ENCODE measurements at regions not wholly inside any gene's neighbourhood (a gene's known extent, or its start where the extent isn't known, plus 50 kb on each side); places are given as distances from the start of the nearest gene placed in this dataset.
"Not testable (repeated sequence)": the region's sequence is repeated elsewhere in the genome, so short reads cannot be mapped to it uniquely, and the experiment has no call there.

- TF ChIP-seq, protein P1, sequence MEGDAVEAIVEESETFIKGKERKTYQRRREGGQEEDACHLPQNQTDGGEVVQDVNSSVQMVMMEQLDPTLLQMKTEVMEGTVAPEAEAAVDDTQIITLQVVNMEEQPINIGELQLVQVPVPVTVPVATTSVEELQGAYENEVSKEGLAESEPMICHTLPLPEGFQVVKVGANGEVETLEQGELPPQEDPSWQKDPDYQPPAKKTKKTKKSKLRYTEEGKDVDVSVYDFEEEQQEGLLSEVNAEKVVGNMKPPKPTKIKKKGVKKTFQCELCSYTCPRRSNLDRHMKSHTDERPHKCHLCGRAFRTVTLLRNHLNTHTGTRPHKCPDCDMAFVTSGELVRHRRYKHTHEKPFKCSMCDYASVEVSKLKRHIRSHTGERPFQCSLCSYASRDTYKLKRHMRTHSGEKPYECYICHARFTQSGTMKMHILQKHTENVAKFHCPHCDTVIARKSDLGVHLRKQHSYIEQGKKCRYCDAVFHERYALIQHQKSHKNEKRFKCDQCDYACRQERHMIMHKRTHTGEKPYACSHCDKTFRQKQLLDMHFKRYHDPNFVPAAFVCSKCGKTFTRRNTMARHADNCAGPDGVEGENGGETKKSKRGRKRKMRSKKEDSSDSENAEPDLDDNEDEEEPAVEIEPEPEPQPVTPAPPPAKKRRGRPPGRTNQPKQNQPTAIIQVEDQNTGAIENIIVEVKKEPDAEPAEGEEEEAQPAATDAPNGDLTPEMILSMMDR (IDR thresholded peaks at IDR 0.05; ENCODE audit: unreplicated experiment): no peak
- CTCF ChIA-PET: no interaction called here
- Mint-ChIP-seq H3K27me3 (ENCODE audit: unreplicated experiment) (no peaks in the 10 kb centered on the region), H3K9me3 (ENCODE audit: low read depth, unreplicated experiment) (no peaks in the 10 kb centered on the region), H3K4me1 (ENCODE audit: low read depth, unreplicated experiment) (peaks cover 47% of the 10 kb centered on the region), H3K36me3 (ENCODE audit: insufficient read depth, unreplicated experiment) (peaks cover 5% of the 10 kb centered on the region), H3K27ac (ENCODE audit: unreplicated experiment) (no peak overlapping the region), H3K4me3 (ENCODE audit: low read depth, unreplicated experiment) (no peak overlapping the region)
- no TSS peak for BruUV-seq (replicated peaks)
- intact Hi-C loops (cut with micrococcal nuclease; ENCODE audit: unreplicated experiment): loop anchor here (10.0 kb wide), 1 partner anchor 1738 kb away; no protein-coding TSS in a partner anchor
- no peak for DNase-seq
These were observed 82.8 kb upstream of the PNPT1 start for GRCh38 chr2:55776479-55776878.

DNA sequence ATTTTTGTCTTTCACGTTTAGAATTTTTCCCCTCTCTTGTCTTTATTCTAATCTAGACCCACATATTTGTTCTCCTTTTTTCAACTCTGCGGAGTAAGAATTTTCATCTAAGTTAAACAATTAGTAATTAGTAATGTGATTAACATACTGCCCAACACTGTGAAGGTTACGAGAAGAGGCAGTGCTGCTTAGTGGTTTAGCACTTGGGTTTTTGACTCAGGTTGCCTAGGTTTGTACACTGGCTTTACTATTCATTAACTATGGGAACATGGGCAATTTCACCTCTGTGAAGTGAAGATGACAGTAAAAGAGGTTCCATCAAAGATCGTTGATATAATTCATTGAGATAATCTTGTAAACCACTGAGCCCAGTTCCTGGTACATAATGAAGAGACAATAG lies 82.2 kb upstream of the PNPT1 start:
- Mint-ChIP-seq H3K9me3 (ENCODE audit: low read depth, unreplicated experiment) (no peaks in the 10 kb centered on the region), H3K36me3 (ENCODE audit: insufficient read depth, unreplicated experiment) (peaks cover 5% of the 10 kb centered on the region), H3K27ac (ENCODE audit: unreplicated experiment) (no peak overlapping the region), H3K27me3 (ENCODE audit: unreplicated experiment) (no peaks in the 10 kb centered on the region), H3K4me3 (ENCODE audit: low read depth, unreplicated experiment) (no peak overlapping the region), H3K4me1 (ENCODE audit: low read depth, unreplicated experiment) (peaks cover 49% of the 10 kb centered on the region)
- no TSS peak for BruUV-seq (replicated peaks)
- intact Hi-C loops (cut with micrococcal nuclease; ENCODE audit: unreplicated experiment): loop anchor here (10.0 kb wide), 1 partner anchor 1739 kb away; no protein-coding TSS in a partner anchor
- no peak for DNase-seq
- TF ChIP-seq, protein P1 (IDR thresholded peaks at IDR 0.05; ENCODE audit: unreplicated experiment): no peak
- CTCF ChIA-PET: no interaction called here

DNA sequence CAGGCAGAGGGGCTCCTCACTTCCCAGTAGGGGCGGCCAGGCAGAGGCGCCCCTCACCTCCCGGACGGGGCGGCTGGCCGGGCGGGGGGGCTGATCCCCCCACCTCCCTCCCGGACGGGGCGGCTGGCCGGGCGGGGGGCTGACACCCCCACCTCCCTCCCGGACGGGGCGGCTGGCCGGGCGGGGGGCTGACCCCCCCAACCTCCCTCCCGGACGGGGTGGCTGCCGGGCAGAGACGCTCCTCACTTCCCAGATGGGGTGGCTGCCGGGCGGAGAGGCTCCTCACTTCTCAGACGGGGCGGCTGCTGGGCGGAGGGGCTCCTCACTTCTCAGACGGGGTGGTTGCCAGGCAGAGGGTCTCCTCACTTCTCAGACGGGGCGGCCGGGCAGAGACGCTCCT lies 80.0 kb upstream of the PNPT1 start:
- H3K4me3 Mint-ChIP-seq (ENCODE audit: low read depth, unreplicated experiment); DNase-seq; H3K27ac Mint-ChIP-seq (ENCODE audit: unreplicated experiment); CTCF ChIA-PET; H3K9me3 Mint-ChIP-seq (ENCODE audit: low read depth, unreplicated experiment); H3K27me3 Mint-ChIP-seq (ENCODE audit: unreplicated experiment); H3K36me3 Mint-ChIP-seq (ENCODE audit: insufficient read depth, unreplicated experiment); BruUV-seq (replicated peaks): not testable (repeated sequence)
- intact Hi-C loops (cut with micrococcal nuclease; ENCODE audit: unreplicated experiment): loop anchor here (2.0 to 10.0 kb wide), 3 partner anchors 69 to 1741 kb away; no protein-coding TSS in a partner anchor
- peaks cover 34% of the 10 kb centered on the region for H3K4me1 Mint-ChIP-seq (ENCODE audit: low read depth, unreplicated experiment)

- BruUV-seq (replicated peaks): no TSS peak
- Mint-ChIP-seq H3K27ac (ENCODE audit: unreplicated experiment) (peak overlapping the region; percentile 54), H3K27me3 (ENCODE audit: unreplicated experiment) (no peaks in the 10 kb centered on the region), H3K4me1 (ENCODE audit: low read depth, unreplicated experiment) (peaks cover 34% of the 10 kb centered on the region), H3K36me3 (ENCODE audit: insufficient read depth, unreplicated experiment) (no peaks in the 10 kb centered on the region), H3K4me3 (ENCODE audit: low read depth, unreplicated experiment) (peak overlapping the region; percentile 29), H3K9me3 (ENCODE audit: low read depth, unreplicated experiment) (no peaks in the 10 kb centered on the region)
- intact Hi-C loops (cut with micrococcal nuclease; ENCODE audit: unreplicated experiment): loop anchor here (1.0 to 10.0 kb wide), 5 partner anchors 70 to 1742 kb away; no protein-coding TSS in a partner anchor
- peak; percentile 46 for DNase-seq
- TF ChIP-seq, protein P1 (IDR thresholded peaks at IDR 0.05; ENCODE audit: unreplicated experiment): no peak
- CTCF ChIA-PET: interaction anchor here (0.6 to 2.1 kb wide), 9 partner anchors 36 to 358 kb away, joined by 3 to 36 read pairs (median 4); no protein-coding TSS in a partner anchor
These were observed 78.7 kb upstream of the PNPT1 start for GRCh38 chr2:55772109-55772980.

All from Calu3 (cell line).